HEK293 (cell line): ENCODE measurements at regions not wholly inside any gene's neighbourhood (a gene's known extent, or its start where the extent isn't known, plus 50 kb on each side); places are given as distances from the start of the nearest gene placed in this dataset.

Experiments used
- CTCF ChIA-PET: fragments of 350-600 bp; formaldehyde crosslinking; extraction: SDS; loops from one replicate; lab custom pipeline; 2021; ENCODE audit warnings: antibody characterized with exemption; lab: Yijun Ruan, JAX
- POLR2A ChIA-PET: fragments of 300-600 bp; formaldehyde crosslinking; extraction: SDS; loops from one replicate; lab custom pipeline; 2020; ENCODE audit warnings: antibody characterized with exemption, inconsistent platforms; lab: Yijun Ruan, JAX
- H3K27ac ChIP-seq: fragments of 200-500 bp; sonication (Bioruptor generic); 2 replicates; pipeline ENCODE4 v1.5.1; 2014; ENCODE audit warnings: low read depth, low read length, control low read depth, inconsistent platforms; ENCODE audit errors: extremely low read depth
- H3K36me3 ChIP-seq, 2 experiments: fragments of 200-500 bp in 1 of 2; sonication (Bioruptor generic) in 1 of 2; 1 replicate in 1 of 2; 2 replicates in 1 of 2; pipeline ENCODE4 v1.5.1; 2014 to 2017; ENCODE audit warnings: inconsistent platforms in 2 of 2, low read length in 2 of 2; ENCODE audit not compliant: control insufficient read depth in 2 of 2, insufficient read depth in 1 of 2
- H3K4me1 ChIP-seq: fragments of 200-500 bp; sonication (Bioruptor generic); 2 replicates; pipeline ENCODE4 v1.5.1; 2014; ENCODE audit warnings: mild to moderate bottlenecking, low read length, inconsistent platforms; ENCODE audit not compliant: control insufficient read depth, insufficient read depth
- H3K4me3 ChIP-seq: 2 replicates; pipeline ENCODE4 v1.5.1; 2011; ENCODE audit warnings: low read depth, mild to moderate bottlenecking, control low read depth, low read length, moderate library complexity
- H3K9me3 ChIP-seq: fragments of 200-500 bp; sonication (Bioruptor generic); 2 replicates; pipeline ENCODE4 v1.5.1; 2014; ENCODE audit warnings: low read depth, low read length, inconsistent platforms; ENCODE audit not compliant: control insufficient read depth, insufficient read depth
- EGR2 ChIP-seq: fragments of 450-650 bp; formaldehyde crosslinking; IDR thresholded peaks from 2 replicates; pipeline ENCODE4 v1.5.1; 2016; ENCODE audit warnings: low read depth, missing biosample characterization, missing genetic modification characterization
- GLI2 ChIP-seq: fragments of 450-650 bp; formaldehyde crosslinking; IDR thresholded peaks from 2 replicates; pipeline ENCODE4; 2017; ENCODE audit warnings: missing biosample characterization, missing genetic modification characterization, low read depth, borderline replicate concordance
- MZF1 ChIP-seq: fragments of 450-650 bp; formaldehyde crosslinking; IDR thresholded peaks from 2 replicates; pipeline ENCODE4 v1.5.1; 2017; ENCODE audit warnings: missing biosample characterization, missing genetic modification characterization, borderline replicate concordance
- TSHZ1 ChIP-seq: fragments of 450-650 bp; formaldehyde crosslinking; IDR thresholded peaks from 2 replicates; pipeline ENCODE4 v1.5.1; 2016; ENCODE audit warnings: missing biosample characterization, missing genetic modification characterization, borderline replicate concordance
- ZBTB7A ChIP-seq: fragments of 450-650 bp; formaldehyde crosslinking; IDR thresholded peaks from 2 replicates; pipeline ENCODE4 v1.5.1; 2016; ENCODE audit warnings: low read depth, missing biosample characterization, missing genetic modification characterization
- ZFP41 ChIP-seq: fragments of 450-650 bp; formaldehyde crosslinking; IDR thresholded peaks from 2 replicates; pipeline ENCODE4 v1.5.1; 2016; ENCODE audit warnings: missing biosample characterization, missing genetic modification characterization, borderline replicate concordance
- ZNF184 ChIP-seq: fragments of 450-650 bp; IDR thresholded peaks from 2 replicates; pipeline ENCODE4 v1.5.1; 2018; ENCODE audit warnings: missing biosample characterization, mild to moderate bottlenecking, missing genetic modification characterization
- ZNF2 ChIP-seq: fragments of 450-650 bp; formaldehyde crosslinking; IDR thresholded peaks from 2 replicates; pipeline ENCODE4 v1.5.1; 2016; ENCODE audit warnings: missing biosample characterization, missing genetic modification characterization
- ZNF214 ChIP-seq: fragments of 450-650 bp; formaldehyde crosslinking; IDR thresholded peaks from 2 replicates; pipeline ENCODE4 v1.5.1; 2017; ENCODE audit warnings: missing biosample characterization, mild to moderate bottlenecking, missing genetic modification characterization, borderline replicate concordance
- ZNF239 ChIP-seq: fragments of 450-650 bp; formaldehyde crosslinking; IDR thresholded peaks from 2 replicates; pipeline ENCODE4 v1.5.1; 2016; ENCODE audit warnings: missing biosample characterization, missing genetic modification characterization
- ZNF280D ChIP-seq: fragments of 450-650 bp; formaldehyde crosslinking; IDR thresholded peaks from 2 replicates; pipeline ENCODE4 v1.5.1; 2016; ENCODE audit warnings: missing biosample characterization, missing genetic modification characterization
- ZNF366 ChIP-seq: fragments of 450-650 bp; formaldehyde crosslinking; conservative IDR thresholded peaks from 2 replicates; pipeline ENCODE4 v1.5.1; 2016; ENCODE audit warnings: missing biosample characterization, missing genetic modification characterization
- ZNF391 ChIP-seq: fragments of 450-650 bp; formaldehyde crosslinking; IDR thresholded peaks from 2 replicates; pipeline ENCODE4 v1.5.1; 2016; ENCODE audit warnings: low read depth, missing biosample characterization, missing genetic modification characterization, borderline replicate concordance
- ZNF433 ChIP-seq: fragments of 450-650 bp; formaldehyde crosslinking; IDR thresholded peaks from 2 replicates; pipeline ENCODE4 v1.5.1; 2016; ENCODE audit warnings: missing biosample characterization, missing genetic modification characterization, low read depth
- ZNF488 ChIP-seq: fragments of 450-650 bp; formaldehyde crosslinking; IDR thresholded peaks from 2 replicates; pipeline ENCODE4 v1.5.1; 2016; ENCODE audit warnings: missing biosample characterization, missing genetic modification characterization
- ZNF510 ChIP-seq: fragments of 450-650 bp; formaldehyde crosslinking; IDR thresholded peaks from 2 replicates; pipeline ENCODE4 v1.5.1; 2018; ENCODE audit warnings: mild to moderate bottlenecking, missing genetic modification characterization, missing biosample characterization; ENCODE audit not compliant: insufficient replicate concordance
- ZNF521 ChIP-seq: fragments of 450-650 bp; formaldehyde crosslinking; IDR thresholded peaks from 2 replicates; pipeline ENCODE4 v1.5.1; 2017; ENCODE audit warnings: missing biosample characterization, mild to moderate bottlenecking, missing genetic modification characterization
- ZNF560 ChIP-seq: fragments of 450-650 bp; formaldehyde crosslinking; IDR thresholded peaks from 2 replicates; pipeline ENCODE4 v1.5.1; 2017; ENCODE audit warnings: missing biosample characterization, missing genetic modification characterization, borderline replicate concordance
- ZNF623 ChIP-seq: fragments of 450-650 bp; formaldehyde crosslinking; IDR thresholded peaks from 2 replicates; pipeline ENCODE4 v1.5.1; 2016; ENCODE audit warnings: missing biosample characterization, missing genetic modification characterization
- ZNF624 ChIP-seq: fragments of 450-650 bp; formaldehyde crosslinking; IDR thresholded peaks from 2 replicates; pipeline ENCODE4 v1.5.1; 2017; ENCODE audit warnings: missing biosample characterization, missing genetic modification characterization
- ZNF626 ChIP-seq: fragments of 450-650 bp; sonication (Bioruptor Pico); formaldehyde crosslinking; IDR thresholded peaks from 2 replicates; pipeline ENCODE4 v1.5.1; 2018; ENCODE audit warnings: missing biosample characterization, missing genetic modification characterization, inconsistent platforms
- ZNF654 ChIP-seq: fragments of 450-650 bp; formaldehyde crosslinking; IDR thresholded peaks from 2 replicates; pipeline ENCODE4 v1.5.1; 2016; ENCODE audit warnings: low read depth, missing biosample characterization, missing genetic modification characterization
- ZNF670 ChIP-seq: fragments of 450-650 bp; formaldehyde crosslinking; IDR thresholded peaks from 2 replicates; pipeline ENCODE4 v1.5.1; 2016; ENCODE audit warnings: missing biosample characterization, missing genetic modification characterization, low read depth
- ZNF792 ChIP-seq: fragments of 450-650 bp; formaldehyde crosslinking; IDR thresholded peaks from 2 replicates; pipeline ENCODE4 v1.5.1; 2016; ENCODE audit warnings: missing biosample characterization, missing genetic modification characterization

- Histone ChIP-seq H3K27ac (no peak overlapping the region), H3K4me3 (no peak overlapping the region), H3K4me1 (no peaks in the 10 kb centered on the region), H3K36me3 (no peaks in the 10 kb centered on the region), H3K9me3 (no peaks in the 10 kb centered on the region)
- ChIA-PET CTCF (interaction anchor here (0.7 kb wide), 1 partner anchor 40 kb away, joined by 3 read pairs; no protein-coding TSS in a partner anchor), POLR2A (no interaction called here)
- no peak for TF ChIP-seq ZFP41 (tag by site-specific recombination)
- no peak for TF ChIP-seq ZNF391 (tag by site-specific recombination)
- TF ChIP-seq ZNF366 (tag by site-specific recombination) = no peak
- no peak for TF ChIP-seq ZNF214
- TF ChIP-seq ZNF626 (tag by site-specific recombination) = no peak
- no peak for TF ChIP-seq ZNF2
- no peak for TF ChIP-seq ZNF654
- TF ChIP-seq ZNF433 (tag by site-specific recombination) = no peak
- TF ChIP-seq ZNF280D (tag by site-specific recombination) = no peak
- TF ChIP-seq ZNF670 (tag by site-specific recombination) = no peak
Measured at GRCh38 chr12:127636882-127637281, 630.1 kb upstream of the TMEM132C start.

GRCh38 chr12:127640181-127640886, 626.6 kb upstream of the TMEM132C start:
- CTCF ChIA-PET = no interaction called here
- POLR2A ChIA-PET = no interaction called here
- TF ChIP-seq ZNF624 (tag by site-specific recombination) (no peak), ZBTB7A (tag by site-specific recombination) (no peak), TSHZ1 (tag by site-specific recombination) (no peak), ZNF623 (tag by site-specific recombination) (no peak), ZNF239 (tag by site-specific recombination) (no peak)
- TF ChIP-seq, all 188 proteins: peak for 0
- H3K36me3 ChIP-seq = no peaks in the 10 kb centered on the region
- no peak overlapping the region for H3K27ac ChIP-seq
- H3K9me3 ChIP-seq = no peaks in the 10 kb centered on the region
- H3K4me3 ChIP-seq = no peak overlapping the region
- no peaks in the 10 kb centered on the region for H3K4me1 ChIP-seq

GRCh38 chr12:127642208-127642607, 624.8 kb upstream of the TMEM132C start:
- ChIA-PET CTCF (no interaction called here), POLR2A (no interaction called here)
- H3K4me3 ChIP-seq = no peak overlapping the region
- H3K9me3 ChIP-seq = no peaks in the 10 kb centered on the region
- H3K27ac ChIP-seq = no peak overlapping the region
- no peaks in the 10 kb centered on the region for H3K36me3 ChIP-seq
- no peaks in the 10 kb centered on the region for H3K4me1 ChIP-seq
- no peak for TF ChIP-seq ZNF391 (tag by site-specific recombination)
- TF ChIP-seq ZNF488 = no peak
- no peak for TF ChIP-seq ZNF670 (tag by site-specific recombination)
- TF ChIP-seq MZF1 (tag by site-specific recombination) = no peak
- TF ChIP-seq ZNF184 (tag by site-specific recombination) = no peak
- TF ChIP-seq ZNF366 (tag by site-specific recombination) = no peak
- TF ChIP-seq ZNF792 (tag by site-specific recombination) = no peak
- TF ChIP-seq GLI2 (tag by site-specific recombination) = no peak
- TF ChIP-seq ZNF521 (tag by site-specific recombination) = no peak
- no peak for TF ChIP-seq ZNF510 (tag by site-specific recombination)
- TF ChIP-seq ZNF560 (tag by site-specific recombination) = no peak
- TF ChIP-seq EGR2 (tag by site-specific recombination) = no peak
